Parathyroid adenoma (tissue), 2 donors: ENCODE measurements at regions not wholly inside any gene's neighbourhood (a gene's known extent, or its start where the extent isn't known, plus 50 kb on each side); places are given as distances from the start of the nearest gene placed in this dataset.

Experiments
- H2AFZ ChIP-seq: fragments of 300-600 bp; sonication (generic); one replicate; pipeline ENCODE4 v1.7.0; 2017; ENCODE audit warnings: antibody characterized with exemption, mild to moderate bottlenecking
- H3K27ac ChIP-seq: fragments of 300-600 bp; sonication (generic); one replicate; pipeline ENCODE4 v1.7.0; 2017
- H3K27me3 ChIP-seq: fragments of 300-600 bp; sonication (generic); one replicate; pipeline ENCODE4 v1.7.0; 2017; ENCODE audit warnings: low read length; ENCODE audit not compliant: control insufficient read depth, insufficient read depth
- H3K36me3 ChIP-seq: fragments of 300-600 bp; sonication (generic); one replicate; pipeline ENCODE4 v1.7.0; 2017; ENCODE audit warnings: low read length; ENCODE audit not compliant: control insufficient read depth, insufficient read depth
- H3K4me1 ChIP-seq: fragments of 300-600 bp; sonication (generic); one replicate; pipeline ENCODE4 v1.7.0; 2017; ENCODE audit warnings: control low read depth
- H3K4me2 ChIP-seq: fragments of 300-600 bp; sonication (generic); one replicate; pipeline ENCODE4 v1.7.0; 2017; ENCODE audit warnings: low read length
- H3K4me3 ChIP-seq: fragments of 300-600 bp; sonication (generic); one replicate; pipeline ENCODE4 v1.7.0; 2017; ENCODE audit warnings: low read depth, low read length
- H3K79me2 ChIP-seq: fragments of 300-600 bp; sonication (generic); one replicate; pipeline ENCODE4 v1.7.0; 2017; ENCODE audit warnings: control low read depth
- H3K9ac ChIP-seq: fragments of 300-600 bp; sonication (generic); one replicate; pipeline ENCODE4 v1.7.0; 2017; ENCODE audit warnings: mild to moderate bottlenecking
- H3K9me3 ChIP-seq: fragments of 300-600 bp; sonication (generic); one replicate; pipeline ENCODE4 v1.7.0; 2017; ENCODE audit warnings: low read length; ENCODE audit not compliant: control insufficient read depth
- TF ChIP-seq, protein P1 (sequence below): fragments of 300-600 bp; sonication (generic); IDR thresholded peaks from one replicate; pipeline ENCODE4 v1.7.0; 2017; ENCODE audit warnings: antibody characterized with exemption, mild to moderate bottlenecking
- donor health status: primary hyperparathyroidism.

DNA sequence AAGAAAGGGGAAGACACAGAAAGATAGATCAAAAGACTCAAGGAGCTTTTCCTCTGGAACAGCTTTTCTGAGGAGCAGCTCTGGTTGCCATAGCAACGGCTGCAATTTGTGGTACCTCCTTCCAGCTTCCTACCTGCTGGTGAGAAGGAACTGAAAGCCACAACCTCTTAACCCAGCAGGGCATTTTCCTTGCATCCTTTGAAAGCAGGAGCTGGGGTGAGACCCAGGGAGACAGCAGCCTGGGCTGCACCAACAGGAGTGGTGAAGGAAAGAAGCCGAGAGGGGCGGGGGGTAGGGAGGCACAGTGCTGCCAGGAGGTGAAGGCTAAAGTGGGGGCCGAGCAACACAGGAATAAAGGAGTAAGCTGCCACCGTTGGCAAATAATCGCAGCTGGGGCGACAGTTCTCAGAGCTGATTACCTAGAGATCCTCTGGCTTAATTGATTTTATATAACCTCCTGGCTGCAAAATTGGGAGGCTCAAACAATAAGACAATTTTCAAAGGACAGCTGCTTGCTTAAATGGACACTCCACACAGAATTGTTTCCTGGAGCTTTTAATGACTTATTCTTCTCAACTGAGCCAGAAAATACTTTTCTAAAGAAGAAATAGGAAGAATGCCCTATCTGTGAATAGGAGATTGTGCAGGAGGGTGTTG lies 129.4 kb downstream of the RPAP3 start:
- Histone ChIP-seq H3K4me3 (no peak overlapping the region), H3K9me3 (no peaks in the 10 kb centered on the region), H3K27ac (no peak overlapping the region), H3K79me2 (no peaks in the 10 kb centered on the region), H3K4me2 (no peak overlapping the region), H3K36me3 (no peaks in the 10 kb centered on the region), H3K4me1 (no peaks in the 10 kb centered on the region), H3K9ac (no peak overlapping the region), H2AFZ (no peak overlapping the region), H3K27me3 (no peaks in the 10 kb centered on the region)
- TF ChIP-seq, protein P1, sequence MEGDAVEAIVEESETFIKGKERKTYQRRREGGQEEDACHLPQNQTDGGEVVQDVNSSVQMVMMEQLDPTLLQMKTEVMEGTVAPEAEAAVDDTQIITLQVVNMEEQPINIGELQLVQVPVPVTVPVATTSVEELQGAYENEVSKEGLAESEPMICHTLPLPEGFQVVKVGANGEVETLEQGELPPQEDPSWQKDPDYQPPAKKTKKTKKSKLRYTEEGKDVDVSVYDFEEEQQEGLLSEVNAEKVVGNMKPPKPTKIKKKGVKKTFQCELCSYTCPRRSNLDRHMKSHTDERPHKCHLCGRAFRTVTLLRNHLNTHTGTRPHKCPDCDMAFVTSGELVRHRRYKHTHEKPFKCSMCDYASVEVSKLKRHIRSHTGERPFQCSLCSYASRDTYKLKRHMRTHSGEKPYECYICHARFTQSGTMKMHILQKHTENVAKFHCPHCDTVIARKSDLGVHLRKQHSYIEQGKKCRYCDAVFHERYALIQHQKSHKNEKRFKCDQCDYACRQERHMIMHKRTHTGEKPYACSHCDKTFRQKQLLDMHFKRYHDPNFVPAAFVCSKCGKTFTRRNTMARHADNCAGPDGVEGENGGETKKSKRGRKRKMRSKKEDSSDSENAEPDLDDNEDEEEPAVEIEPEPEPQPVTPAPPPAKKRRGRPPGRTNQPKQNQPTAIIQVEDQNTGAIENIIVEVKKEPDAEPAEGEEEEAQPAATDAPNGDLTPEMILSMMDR, result no peak

DNA sequence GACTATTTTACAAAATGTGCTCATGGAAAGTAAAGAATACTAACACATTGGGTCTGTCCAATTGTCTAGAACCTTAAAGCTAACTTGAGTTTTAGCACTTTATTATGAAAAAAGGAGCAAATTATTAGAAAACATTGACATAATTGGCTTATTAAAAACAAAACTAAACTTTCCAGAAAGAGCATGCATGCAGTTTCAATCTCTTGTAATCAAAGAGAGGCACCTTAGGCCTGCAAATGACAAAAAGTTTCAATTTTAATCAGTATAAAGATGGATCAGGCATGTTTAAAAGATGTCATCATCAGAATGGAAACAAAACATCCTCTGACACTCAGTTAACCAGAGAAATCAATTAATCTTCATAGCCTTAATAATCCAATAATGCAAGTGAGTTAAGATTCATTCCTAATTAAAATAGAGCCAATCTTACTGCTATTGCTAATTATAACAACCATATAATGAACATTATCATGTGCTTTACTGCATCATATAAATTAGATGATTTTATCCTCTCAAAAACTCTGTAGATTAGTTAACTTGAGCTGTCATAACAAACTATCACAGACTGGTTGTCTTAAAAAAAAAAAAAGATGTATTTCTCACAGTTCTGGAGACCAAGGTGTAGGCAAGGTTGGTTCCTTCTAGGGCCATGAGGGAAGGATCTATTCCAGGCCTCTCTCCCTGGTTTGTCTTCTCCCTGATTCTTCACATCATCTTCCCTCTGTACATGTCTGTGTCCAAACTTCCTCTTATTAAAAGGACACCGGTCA lies 131.4 kb downstream of the RPAP3 start:
- no peak overlapping the region for H3K4me2 ChIP-seq
- H3K9me3 ChIP-seq, result no peaks in the 10 kb centered on the region
- H2AFZ ChIP-seq, result no peak overlapping the region
- H3K9ac ChIP-seq, result no peak overlapping the region
- no peaks in the 10 kb centered on the region for H3K36me3 ChIP-seq
- TF ChIP-seq, protein P1, result no peak
- no peaks in the 10 kb centered on the region for H3K4me1 ChIP-seq
- H3K27ac ChIP-seq, result no peak overlapping the region
- H3K4me3 ChIP-seq, result no peak overlapping the region
- no peaks in the 10 kb centered on the region for H3K27me3 ChIP-seq
- no peaks in the 10 kb centered on the region for H3K79me2 ChIP-seq

DNA sequence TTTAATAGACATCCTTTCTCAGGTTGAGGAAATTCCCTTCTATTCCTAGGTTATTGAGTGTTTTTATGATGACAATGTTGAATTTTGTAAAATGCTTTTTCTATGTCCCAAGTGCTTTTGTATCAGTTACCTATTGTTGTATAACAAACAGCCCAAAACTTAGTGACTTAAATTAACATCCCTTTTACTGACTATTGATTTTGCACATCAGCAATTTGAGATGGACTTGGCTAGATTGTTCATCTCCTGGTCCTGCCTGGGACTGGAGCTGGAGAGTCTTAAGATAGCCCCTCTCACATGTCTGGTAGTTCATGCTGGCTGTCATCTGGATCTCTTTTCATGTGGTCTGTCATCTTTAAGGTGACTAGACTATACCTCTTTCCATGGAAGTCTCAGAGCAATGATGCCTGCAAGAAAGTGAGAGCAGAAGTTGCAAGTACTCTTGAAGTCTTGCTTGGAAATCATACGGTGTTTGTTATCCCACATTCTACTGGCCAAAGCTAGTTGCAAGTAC lies 132.6 kb downstream of the RPAP3 start:
- Histone ChIP-seq H3K4me2 (no peak overlapping the region), H3K9ac (no peak overlapping the region), H3K27ac (no peak overlapping the region), H2AFZ (no peak overlapping the region), H3K27me3 (no peaks in the 10 kb centered on the region), H3K36me3 (no peaks in the 10 kb centered on the region), H3K4me3 (no peak overlapping the region), H3K79me2 (no peaks in the 10 kb centered on the region), H3K9me3 (no peaks in the 10 kb centered on the region), H3K4me1 (no peaks in the 10 kb centered on the region)
- TF ChIP-seq, protein P1, result no peak

DNA sequence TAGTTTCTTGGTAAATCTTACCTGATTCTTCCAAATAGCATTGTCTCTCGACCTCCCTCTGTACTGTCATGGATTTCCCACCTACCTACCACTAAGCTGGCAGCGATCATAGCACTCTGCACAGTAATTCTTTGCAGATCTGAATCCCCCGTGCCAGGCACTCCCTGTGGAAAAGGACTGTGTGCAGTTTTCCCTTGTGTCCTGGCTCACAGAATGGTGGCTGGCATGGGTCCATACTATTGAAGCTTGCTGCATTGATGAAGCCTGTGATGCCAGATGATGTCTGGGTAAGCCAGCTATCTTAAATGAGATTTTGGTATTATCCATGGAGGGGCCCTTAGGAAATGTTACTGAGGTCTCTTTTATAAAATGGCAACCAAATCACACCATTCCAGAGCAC lies 135.7 kb downstream of the RPAP3 start:
- TF ChIP-seq, protein P1, result no peak
- no peak overlapping the region for H3K4me2 ChIP-seq
- H3K9ac ChIP-seq, result no peak overlapping the region
- H3K27ac ChIP-seq, result no peak overlapping the region
- H3K4me1 ChIP-seq, result no peaks in the 10 kb centered on the region
- no peak overlapping the region for H2AFZ ChIP-seq
- H3K9me3 ChIP-seq, result no peaks in the 10 kb centered on the region
- no peaks in the 10 kb centered on the region for H3K79me2 ChIP-seq
- no peaks in the 10 kb centered on the region for H3K27me3 ChIP-seq
- H3K36me3 ChIP-seq, result no peaks in the 10 kb centered on the region
- no peak overlapping the region for H3K4me3 ChIP-seq
